Large intestine (tissue), 3 donors: ENCODE measurements at regions not wholly inside any gene's neighbourhood (a gene's known extent, or its start where the extent isn't known, plus 50 kb on each side); places are given as distances from the start of the nearest gene placed in this dataset.
"Not testable (repeated sequence)": the region's sequence is repeated elsewhere in the genome, so short reads cannot be mapped to it uniquely, and the experiment has no call there.

Source experiments
- DNase-seq, 2 donors: peaks; one replicate each; pipeline versions ENCODE4 v3.0.0 to v3.0.0-alpha.2; 2013
- H3K27ac ChIP-seq: one replicate; pipeline ENCODE4 v1.5.1; 2013; ENCODE audit warnings: low read length
- H3K27me3 ChIP-seq: 2 replicates; pipeline ENCODE4 v1.6.1; 2013; ENCODE audit warnings: low read length; ENCODE audit not compliant: control insufficient read depth, insufficient read depth
- H3K36me3 ChIP-seq: 2 replicates; pipeline ENCODE4 v1.6.1; 2013; ENCODE audit warnings: low read length; ENCODE audit not compliant: control insufficient read depth, insufficient read depth
- H3K4me1 ChIP-seq: one replicate; pipeline ENCODE4 v1.6.1; 2013; ENCODE audit warnings: low read length; ENCODE audit not compliant: control insufficient read depth, insufficient read depth
- H3K4me3 ChIP-seq: one replicate; pipeline ENCODE4 v1.5.1; 2013; ENCODE audit warnings: low read length
- H3K9me3 ChIP-seq: one replicate; pipeline ENCODE4 v1.6.1; 2013; ENCODE audit warnings: mild to moderate bottlenecking, low read depth, low read length, moderate library complexity; ENCODE audit not compliant: control insufficient read depth
- WGBS: methylation state at CpG from one replicate; pipeline ENCODE4 v1.1.5; 2013; ENCODE audit warnings: low lambda C conversion rate; ENCODE audit not compliant: insufficient coverage; 5-methylcytosine and 5-hydroxymethylcytosine counted together

DNA sequence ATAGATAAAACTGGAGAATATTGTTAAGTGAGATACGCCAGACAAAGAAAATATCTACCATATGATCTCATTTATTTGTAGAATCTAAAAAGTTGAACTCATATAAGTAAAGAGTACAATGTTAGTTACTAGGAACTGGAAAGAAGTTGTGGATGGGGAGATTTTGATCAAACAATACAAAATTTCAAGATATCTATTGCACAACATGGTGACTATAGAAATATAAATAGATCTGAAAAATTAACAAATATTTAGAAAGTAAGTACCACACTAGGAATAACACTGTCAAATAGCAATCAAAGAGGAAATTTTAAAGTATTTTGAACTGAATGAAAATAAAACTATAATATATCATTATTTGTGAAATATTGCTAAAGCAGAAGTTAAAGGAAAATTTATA lies 437.2 kb downstream of the AASDHPPT start:
- WGBS = 83% methylated on average over 1 of the region's 1 CpG
- Histone ChIP-seq H3K36me3 (no peaks in the 10 kb centered on the region), H3K27ac (no peak overlapping the region), H3K9me3 (no peaks in the 10 kb centered on the region), H3K4me3 (no peak overlapping the region), H3K27me3 (no peaks in the 10 kb centered on the region), H3K4me1 (no peaks in the 10 kb centered on the region)
- DNase-seq = no peak

DNA sequence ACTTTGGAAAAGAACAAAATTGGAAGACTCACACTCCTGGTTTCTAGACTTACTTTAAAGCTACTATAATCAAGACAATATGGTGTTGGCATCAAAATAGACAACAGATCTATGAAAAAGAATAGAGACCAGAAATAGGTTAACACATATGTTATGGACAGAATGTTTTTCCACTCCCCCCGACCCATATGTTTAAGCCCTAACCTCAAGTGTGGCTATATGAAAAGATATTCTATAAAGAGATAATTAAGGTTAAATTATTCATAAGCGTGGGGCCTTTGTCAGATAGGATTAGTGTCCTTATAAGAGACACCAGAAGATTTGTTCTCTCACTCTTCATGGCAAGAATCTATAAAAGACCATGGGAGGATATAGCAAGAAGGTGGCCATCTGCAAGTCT lies 440.0 kb downstream of the AASDHPPT start:
- Histone ChIP-seq H3K4me1 (no peaks in the 10 kb centered on the region), H3K27ac (no peak overlapping the region), H3K9me3 (no peaks in the 10 kb centered on the region), H3K36me3 (no peaks in the 10 kb centered on the region), H3K27me3 (no peaks in the 10 kb centered on the region), H3K4me3 (no peak overlapping the region)
- DNase-seq = no peak
- no CpG with 5 or more reads among the region's 2 CpGs for WGBS

DNA sequence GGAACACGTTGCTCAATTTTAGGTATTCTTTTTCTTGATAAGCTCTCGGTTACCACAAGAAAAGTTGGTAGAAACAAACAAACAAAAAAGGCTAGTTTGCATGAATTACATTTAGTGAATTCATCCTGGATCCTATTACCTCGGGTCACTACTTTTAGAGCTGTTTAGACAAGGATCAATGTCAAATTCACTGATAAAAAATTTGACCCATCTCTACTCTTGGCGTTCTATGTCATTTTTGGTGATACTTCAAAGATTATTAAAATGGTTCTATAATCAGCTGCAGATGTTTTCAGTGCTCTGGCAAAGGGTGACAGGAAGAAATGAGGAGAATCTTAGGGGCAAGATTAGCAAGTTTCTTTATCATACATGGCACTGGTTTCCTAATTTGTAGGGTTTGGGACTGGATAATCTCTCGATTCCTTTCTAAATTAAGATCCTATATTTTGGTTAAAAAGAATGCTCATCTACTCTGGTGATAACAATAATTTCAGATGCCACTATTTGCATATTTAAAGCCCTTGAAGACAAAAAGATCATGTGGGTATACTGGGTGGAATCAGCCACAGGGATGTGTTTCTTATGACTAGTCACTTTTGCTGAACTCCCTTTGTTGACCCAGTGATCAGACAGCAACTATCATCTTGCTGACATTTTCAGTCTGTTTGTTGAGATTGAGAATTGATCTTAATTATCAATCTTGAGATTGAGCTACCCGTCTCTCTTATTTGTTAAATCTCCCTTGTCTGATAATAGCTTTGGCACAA lies 442.9 kb downstream of the AASDHPPT start:
- no peaks in the 10 kb centered on the region for H3K27me3 ChIP-seq
- H3K36me3 ChIP-seq = no peaks in the 10 kb centered on the region
- DNase-seq = no peak
- WGBS = 79% methylated on average over 4 of the region's 6 CpGs
- no peak overlapping the region for H3K27ac ChIP-seq
- H3K9me3 ChIP-seq = no peaks in the 10 kb centered on the region
- no peaks in the 10 kb centered on the region for H3K4me1 ChIP-seq
- H3K4me3 ChIP-seq = no peak overlapping the region

DNA sequence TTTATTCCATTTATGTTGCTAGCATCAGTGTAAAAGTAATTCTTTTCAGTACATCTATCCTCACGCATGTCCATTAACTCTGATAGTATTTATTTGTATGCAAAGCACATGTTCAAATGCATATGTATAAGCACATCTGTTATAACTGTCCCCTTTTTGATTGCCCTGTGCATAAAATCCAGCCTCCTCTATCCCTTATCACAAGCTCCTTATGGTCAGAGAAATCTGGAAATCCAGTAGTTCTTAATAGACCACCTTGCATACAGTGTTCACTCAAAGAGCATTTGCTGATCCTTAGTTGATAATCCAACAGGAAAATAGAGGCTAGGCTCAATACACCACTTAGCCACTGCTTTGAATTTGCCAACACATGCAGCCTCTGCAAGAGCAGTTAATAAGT lies 443.5 kb downstream of the AASDHPPT start:
- no peak overlapping the region for H3K27ac ChIP-seq
- DNase-seq = no peak
- WGBS = no CpG with 5 or more reads among the region's 1 CpG
- no peaks in the 10 kb centered on the region for H3K9me3 ChIP-seq
- no peaks in the 10 kb centered on the region for H3K36me3 ChIP-seq
- no peaks in the 10 kb centered on the region for H3K4me1 ChIP-seq
- H3K27me3 ChIP-seq = no peaks in the 10 kb centered on the region
- no peak overlapping the region for H3K4me3 ChIP-seq

DNA sequence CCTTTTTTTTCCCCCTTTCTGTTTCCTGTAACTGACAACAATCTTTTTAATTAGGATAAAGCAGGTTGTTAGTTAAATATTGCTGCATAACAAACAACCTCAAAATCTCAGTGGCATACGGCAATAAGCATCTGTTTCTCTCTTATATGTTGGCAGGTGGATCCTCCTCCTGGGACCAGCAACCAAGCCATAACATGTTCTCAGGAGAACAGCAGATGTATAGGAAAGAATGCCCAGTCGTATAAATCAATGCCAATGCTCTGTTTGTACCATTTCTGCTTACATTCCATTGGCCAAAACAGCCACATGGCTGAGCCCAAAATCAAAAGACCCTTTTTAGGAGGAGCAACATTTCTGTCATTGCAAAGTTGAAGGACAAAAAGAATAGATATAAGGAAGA lies 445.7 kb downstream of the AASDHPPT start:
- no peaks in the 10 kb centered on the region for H3K4me1 ChIP-seq
- WGBS = no CpG with 5 or more reads among the region's 2 CpGs

DNA sequence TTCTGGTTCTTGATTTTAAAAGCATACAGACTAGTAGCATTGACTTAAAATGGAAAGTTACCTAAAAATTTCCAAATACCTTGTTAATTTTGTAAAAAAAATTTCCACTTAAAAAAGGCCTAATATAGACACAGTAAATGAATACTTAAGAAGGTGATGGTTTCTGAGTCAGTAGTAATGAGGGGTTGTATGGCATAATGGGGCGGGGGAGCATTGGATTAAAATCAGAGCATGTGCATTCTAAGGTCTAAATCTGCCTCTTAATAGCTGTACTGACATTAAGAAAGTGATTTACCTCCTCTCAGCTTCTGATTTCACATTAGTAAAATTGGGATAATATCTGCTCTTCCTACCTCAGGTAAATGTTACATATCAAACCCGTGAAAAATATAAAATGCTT lies 446.5 kb downstream of the AASDHPPT start:
- DNase-seq = no peak
- H3K27me3 ChIP-seq = no peaks in the 10 kb centered on the region
- 80% methylated on average over 1 of the region's 2 CpGs for WGBS
- H3K4me3 ChIP-seq = no peak overlapping the region
- H3K4me1 ChIP-seq = no peaks in the 10 kb centered on the region
- H3K27ac ChIP-seq = no peak overlapping the region
- no peaks in the 10 kb centered on the region for H3K36me3 ChIP-seq
- no peaks in the 10 kb centered on the region for H3K9me3 ChIP-seq

More for the DNA sequence above, 445.7 kb downstream of the AASDHPPT start:
- Histone ChIP-seq H3K27ac (no peak overlapping the region), H3K9me3 (no peaks in the 10 kb centered on the region), H3K4me3 (no peak overlapping the region), H3K36me3 (no peaks in the 10 kb centered on the region), H3K27me3 (no peaks in the 10 kb centered on the region)
- no peak for DNase-seq

DNA sequence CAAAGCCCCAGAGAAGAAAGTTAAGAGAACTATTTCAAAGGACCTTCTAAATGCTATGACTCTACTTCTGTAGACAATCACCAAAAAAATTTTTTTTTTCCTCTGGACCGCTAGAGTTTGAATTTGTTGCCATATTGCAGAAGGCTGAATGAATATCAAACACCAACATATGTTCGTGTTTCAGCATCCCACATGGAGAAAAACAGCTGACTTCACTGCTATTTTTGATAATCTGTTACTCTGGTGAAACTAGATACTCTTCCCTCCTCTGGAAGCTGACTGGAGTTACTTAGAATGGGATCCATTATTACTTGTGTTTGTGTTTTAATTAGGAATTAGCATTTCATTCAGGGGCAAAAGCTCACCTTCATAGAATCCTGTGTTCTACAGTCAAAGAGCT lies 447.0 kb downstream of the AASDHPPT start:
- Histone ChIP-seq H3K9me3 (no peaks in the 10 kb centered on the region), H3K36me3 (no peaks in the 10 kb centered on the region), H3K4me1 (no peaks in the 10 kb centered on the region), H3K27me3 (no peaks in the 10 kb centered on the region), H3K27ac (no peak overlapping the region), H3K4me3 (no peak overlapping the region)
- WGBS = no CpG with 5 or more reads among the region's 2 CpGs
- DNase-seq = no peak

DNA sequence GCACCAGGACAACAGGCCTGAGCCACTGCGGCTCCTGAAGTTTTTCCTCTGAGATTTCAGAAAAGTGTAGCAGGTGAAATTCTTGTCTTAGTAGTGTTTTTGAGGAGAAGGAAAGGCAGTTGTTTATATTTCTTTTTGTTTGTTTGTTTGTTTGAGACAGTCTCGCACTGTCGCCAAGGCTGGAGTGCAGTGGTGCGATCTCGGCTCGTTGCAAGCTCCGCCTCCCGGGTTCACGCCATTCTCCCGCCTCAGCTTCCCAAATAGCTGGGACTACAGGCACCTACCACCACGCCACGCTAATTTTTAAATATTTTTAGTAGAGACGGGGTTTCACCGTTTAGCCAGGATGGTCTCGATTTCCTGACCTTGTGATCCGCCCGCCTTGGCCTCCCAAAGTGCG lies 454.2 kb downstream of the AASDHPPT start:
- H3K36me3 ChIP-seq, H3K9me3 ChIP-seq, H3K27ac ChIP-seq, DNase-seq, H3K27me3 ChIP-seq, H3K4me1 ChIP-seq, H3K4me3 ChIP-seq: not testable (repeated sequence)
- 100% methylated on average over 1 of the region's 18 CpGs for WGBS

DNA sequence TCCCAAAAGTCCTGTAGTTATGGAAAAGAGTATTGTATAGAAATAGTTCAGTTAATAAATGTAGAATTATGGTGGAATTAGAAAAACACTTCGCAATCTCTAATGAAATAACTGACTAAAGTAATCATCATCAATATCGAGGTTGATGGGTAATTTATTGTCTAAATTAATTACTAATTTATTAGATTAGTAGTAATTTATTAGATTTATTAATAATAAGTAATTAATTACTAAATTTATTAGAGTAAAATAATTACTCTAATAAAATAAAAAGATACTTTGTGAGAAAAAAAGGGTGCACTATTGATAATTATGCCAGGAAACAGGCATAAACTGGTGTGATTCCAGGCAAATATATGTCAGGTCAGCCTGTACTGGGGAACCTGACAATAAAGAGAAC lies 455.6 kb downstream of the AASDHPPT start:
- H3K27me3 ChIP-seq = no peaks in the 10 kb centered on the region
- 100% methylated on average over 1 of the region's 2 CpGs for WGBS
- no peaks in the 10 kb centered on the region for H3K36me3 ChIP-seq
- no peaks in the 10 kb centered on the region for H3K4me1 ChIP-seq
- no peak overlapping the region for H3K4me3 ChIP-seq
- no peak overlapping the region for H3K27ac ChIP-seq
- H3K9me3 ChIP-seq = no peaks in the 10 kb centered on the region
- DNase-seq = no peak

DNA sequence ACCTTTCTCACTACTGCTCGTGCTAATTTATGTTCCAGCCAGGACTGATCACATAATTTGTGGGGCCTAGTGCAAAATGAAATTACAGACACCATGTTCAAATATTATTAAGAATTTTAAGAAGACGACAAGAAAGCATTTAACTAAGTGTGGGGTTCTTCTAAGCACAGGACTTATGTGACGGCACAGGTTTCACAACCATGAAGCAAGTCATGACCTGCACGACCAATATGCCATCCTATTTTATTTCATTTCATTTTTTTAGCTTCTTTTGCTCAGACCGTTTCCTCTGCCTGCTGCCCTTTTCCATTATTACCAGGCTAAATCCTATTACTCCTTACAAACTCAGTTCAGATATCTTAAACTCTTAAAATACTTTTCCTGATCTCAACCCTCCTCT lies 462.5 kb downstream of the AASDHPPT start:
- Histone ChIP-seq H3K36me3 (no peaks in the 10 kb centered on the region), H3K4me1 (no peaks in the 10 kb centered on the region), H3K27me3 (no peaks in the 10 kb centered on the region), H3K27ac (no peak overlapping the region), H3K4me3 (no peak overlapping the region), H3K9me3 (no peaks in the 10 kb centered on the region)
- WGBS = 100% methylated on average over 1 of the region's 5 CpGs
- DNase-seq = no peak

DNA sequence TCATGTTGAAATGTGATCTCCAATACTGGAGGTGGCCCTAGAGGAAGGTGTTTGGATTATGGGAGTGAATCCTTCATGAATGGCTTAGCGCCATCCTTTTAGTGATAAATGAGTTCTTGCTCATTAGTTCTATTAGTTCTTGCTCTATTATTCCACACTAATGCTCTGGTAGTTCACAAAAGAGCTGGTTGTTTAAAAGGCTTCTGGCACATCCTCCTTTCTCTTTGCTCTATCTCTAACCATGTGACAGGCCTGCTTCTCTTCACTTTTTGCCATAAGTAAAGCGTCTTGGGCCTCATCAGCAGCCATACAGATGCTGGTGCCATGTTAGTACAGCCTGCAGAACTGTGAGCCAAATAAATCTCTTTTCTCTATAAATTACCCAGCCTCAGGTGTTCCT lies 469.9 kb downstream of the GUCY1A2 start:
- Histone ChIP-seq H3K27me3 (no peaks in the 10 kb centered on the region), H3K4me3 (no peak overlapping the region), H3K9me3 (peaks cover 19% of the 10 kb centered on the region), H3K4me1 (no peaks in the 10 kb centered on the region), H3K36me3 (no peaks in the 10 kb centered on the region), H3K27ac (no peak overlapping the region)
- no peak for DNase-seq
- 80% methylated on average over 1 of the region's 2 CpGs for WGBS
